ENCODE measurements at regions not wholly inside any gene's neighbourhood (a gene's known extent, or its start where the extent isn't known, plus 50 kb on each side); places are given as distances from the start of the nearest gene placed in this dataset.
"Not testable (repeated sequence)": the region's sequence is repeated elsewhere in the genome, so short reads cannot be mapped to it uniquely, and the experiment has no call there.

DNA sequence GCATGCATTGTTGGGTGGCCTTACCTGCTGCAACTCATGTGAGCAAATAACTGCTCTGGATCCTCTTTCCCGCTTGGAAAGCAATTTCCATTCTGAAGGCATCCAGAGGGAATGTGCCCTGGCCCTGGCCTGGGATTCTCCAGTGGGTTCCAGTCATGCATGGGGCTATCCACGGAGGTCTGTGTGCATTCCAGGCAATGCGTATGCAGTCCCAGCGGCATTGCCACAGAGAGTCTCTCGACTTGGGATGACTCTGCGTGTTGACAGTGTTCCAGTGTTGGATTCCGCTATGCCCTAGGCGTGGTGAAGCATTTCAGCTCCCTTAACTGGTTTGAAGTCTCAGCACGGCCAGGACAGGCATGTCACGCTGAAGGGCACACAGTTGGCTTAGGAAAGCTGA is 113.9 kb downstream of the SNRPN start:
- no peak for DNase-seq

- DNase-seq = no peak
Observed at GRCh38 chr15:25070353-25070963, 115.7 kb downstream of the SNRPN start.

GRCh38 chr15:25072857-25073476 is 118.2 kb downstream of the SNRPN start:
- no peak for DNase-seq

- DNase-seq = no peak
Observed at GRCh38 chr15:25087137-25087536, 132.3 kb downstream of the SNRPN start.

DNA sequence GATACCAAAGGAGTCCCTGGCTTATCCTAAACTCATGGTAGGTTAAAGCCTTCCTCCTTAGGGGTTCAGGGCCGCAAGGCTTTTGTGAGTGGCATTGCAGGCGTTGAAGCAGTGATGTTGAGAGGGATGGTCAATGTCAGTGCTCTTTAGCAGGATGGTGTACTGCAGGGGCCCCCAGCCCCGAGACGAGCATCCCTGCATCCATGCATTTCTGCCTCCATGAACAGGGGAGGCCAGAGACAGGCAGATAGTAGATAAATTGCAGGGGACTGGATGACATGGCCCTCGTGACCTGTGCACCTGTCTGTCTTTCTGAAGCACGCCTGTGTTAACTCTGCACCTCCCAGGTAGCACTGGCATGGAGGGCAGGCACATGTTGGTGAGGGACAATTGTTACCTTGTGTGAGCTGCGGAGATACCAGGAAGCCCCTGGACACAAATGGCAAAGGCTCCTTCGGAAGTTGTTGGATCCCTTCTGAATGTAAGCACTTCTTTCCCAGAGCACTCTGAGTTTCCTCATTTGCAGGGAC is 133.5 kb downstream of the SNRPN start:
- DNase-seq = no peak

DNA sequence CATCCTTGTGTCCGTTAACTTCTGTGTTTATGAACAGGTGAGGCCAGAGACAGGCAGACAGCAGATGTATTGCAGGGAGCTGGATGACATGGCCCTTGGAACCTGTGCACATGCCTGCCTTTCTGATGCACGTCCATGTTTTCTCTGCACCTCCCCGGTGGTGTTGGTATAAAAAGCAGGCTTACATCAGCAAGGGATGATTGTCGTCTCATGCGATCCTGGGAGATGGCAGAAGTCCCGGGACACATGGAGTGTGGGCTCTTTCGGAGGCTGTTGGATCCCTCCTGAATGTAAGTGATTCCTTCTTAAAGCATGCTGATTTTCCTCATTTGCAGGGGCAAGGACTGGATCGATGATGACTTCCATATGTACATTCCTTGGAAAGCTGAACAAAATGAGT is 134.8 kb downstream of the SNRPN start:
- DNase-seq = no peak

- no peak for DNase-seq
Observed at GRCh38 chr15:25090073-25090733, 135.4 kb downstream of the SNRPN start.

DNA sequence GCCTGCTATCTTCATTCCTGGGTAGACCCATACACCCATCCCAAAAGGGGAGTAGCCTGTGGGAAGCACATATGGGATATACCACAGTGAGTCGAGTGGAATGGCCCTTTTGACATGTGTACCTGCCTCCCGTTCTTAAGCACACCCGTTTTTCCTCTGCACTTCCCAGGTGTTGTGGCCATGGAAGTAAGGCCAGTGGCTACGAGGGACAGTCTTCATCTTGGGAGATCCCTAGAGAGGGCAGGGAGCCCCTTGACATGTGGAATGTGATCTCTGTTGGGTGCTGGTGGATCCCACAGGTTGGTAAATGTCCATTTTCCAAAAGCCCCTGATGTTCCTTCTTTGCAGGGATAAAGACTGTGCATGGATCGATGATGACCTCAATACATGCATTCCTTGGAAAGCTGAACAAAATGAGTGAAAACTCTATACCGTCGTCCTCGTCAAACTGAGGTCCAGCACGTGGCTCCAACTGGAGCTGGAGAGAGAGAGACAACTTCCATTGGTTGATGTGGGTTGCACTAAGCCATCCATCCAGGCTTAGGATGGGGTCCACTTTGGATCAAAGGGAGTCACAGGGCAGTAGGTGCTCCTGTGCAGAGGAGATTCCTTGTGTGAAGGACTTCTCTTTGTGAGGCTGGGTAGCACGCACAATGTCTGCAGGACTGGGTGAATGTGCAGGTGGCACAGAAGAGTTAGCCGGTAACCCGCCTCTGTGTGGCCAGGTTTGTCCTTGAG is 136.8 kb downstream of the SNRPN start:
- DNase-seq = no peak

DNA sequence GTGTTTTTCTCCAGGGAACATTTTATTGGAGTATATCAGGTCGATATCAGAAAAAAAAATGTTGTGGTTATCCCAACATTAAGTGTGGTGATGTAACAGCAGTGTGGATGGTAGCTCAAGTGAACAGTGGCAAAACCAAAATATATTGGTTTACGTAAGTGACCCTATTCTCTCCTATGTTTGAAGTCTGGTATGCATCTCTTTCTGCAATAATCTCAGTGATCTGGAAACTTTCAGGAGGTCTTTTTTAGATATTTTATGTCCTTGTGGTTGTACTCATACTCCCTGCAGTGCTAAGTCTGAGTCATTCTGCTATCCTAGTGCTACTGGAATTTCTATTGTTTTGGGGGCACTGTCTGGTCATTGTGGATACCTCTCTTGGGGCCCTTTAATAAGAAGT is 137.9 kb downstream of the SNRPN start:
- no peak for DNase-seq

GRCh38 chr15:25093455-25094029 is 138.8 kb downstream of the SNRPN start:
- DNase-seq = no peak

DNA sequence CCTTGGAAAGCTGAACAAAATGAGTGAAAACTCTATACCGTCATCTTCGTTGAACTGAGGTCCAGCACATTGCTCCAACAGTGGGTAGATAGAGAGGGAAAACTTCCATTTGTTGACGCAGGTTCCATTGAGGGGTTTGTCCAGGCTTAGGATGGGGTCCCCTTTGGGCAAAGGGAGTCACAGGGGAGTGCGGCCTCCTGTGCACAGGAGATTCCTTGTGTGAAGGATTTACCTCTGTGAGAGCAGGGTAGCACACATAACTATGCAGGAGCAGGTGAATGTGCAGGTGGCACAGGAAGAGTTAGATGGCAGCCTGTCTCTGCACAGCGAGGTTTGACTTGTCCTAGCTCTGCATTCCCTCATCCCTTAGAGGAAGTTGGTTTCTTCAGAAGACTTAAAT is 139.3 kb downstream of the SNRPN start:
- DNase-seq = no peak

DNA sequence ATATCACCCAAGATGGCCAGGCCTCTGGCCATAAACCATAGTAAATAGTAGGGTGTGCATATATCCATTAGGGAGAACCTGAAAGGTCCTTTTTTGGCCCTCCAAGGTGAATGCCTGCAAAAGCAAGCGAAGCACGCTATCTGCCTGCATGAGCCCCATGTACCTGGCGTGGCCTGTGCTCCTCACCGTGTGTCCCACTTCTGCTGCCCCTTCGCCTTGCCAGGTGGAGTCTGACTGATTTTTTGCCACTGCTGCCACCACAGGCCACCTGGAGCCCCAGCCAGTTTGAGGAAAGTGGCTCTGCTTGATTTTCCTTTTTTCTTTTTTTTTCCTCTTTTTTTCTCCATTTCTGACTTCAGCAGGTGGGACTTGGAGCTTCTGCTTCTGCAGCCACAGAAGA is 139.7 kb downstream of the SNRPN start:
- no peak for DNase-seq

DNA sequence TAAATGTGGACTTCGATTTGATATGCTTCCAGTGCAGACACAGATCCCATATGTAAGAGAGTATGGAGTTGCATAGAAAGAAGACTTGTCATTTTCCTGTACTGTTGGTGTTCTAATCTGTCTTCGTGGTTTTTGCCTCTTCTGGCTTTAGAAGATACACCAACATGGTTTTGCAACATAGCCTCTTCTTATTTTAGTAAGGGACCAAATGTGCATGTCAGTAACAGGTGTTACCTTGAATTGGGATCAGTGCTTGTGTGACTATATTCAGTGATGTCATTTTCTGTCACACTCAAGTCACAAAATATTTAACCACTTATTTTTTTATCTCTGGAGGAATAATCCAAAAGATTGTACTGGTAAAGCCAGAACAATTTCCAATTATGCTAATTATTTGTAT is 140.4 kb downstream of the SNRPN start:
- DNase-seq = no peak

DNA sequence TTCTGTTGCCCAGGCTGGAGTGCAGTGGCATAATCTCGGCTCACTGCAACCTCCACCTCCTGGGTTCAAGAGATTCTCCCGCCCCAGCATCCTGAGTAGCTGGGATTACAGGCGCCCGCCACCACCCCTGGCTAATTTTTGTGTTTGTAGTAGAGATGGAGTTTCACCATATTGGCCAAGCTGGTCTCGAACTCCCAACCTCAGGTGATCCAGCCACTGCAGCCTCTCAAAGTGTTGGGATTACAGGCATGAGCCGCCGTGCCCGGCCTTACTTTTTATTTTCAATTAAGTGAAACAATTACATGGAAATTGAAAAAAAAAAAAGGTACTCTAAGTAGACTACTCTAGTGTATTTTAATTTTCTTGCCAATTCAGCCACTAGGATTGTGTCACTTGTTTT is 145.2 kb downstream of the SNRPN start:
- DNase-seq = not testable (repeated sequence)

DNA sequence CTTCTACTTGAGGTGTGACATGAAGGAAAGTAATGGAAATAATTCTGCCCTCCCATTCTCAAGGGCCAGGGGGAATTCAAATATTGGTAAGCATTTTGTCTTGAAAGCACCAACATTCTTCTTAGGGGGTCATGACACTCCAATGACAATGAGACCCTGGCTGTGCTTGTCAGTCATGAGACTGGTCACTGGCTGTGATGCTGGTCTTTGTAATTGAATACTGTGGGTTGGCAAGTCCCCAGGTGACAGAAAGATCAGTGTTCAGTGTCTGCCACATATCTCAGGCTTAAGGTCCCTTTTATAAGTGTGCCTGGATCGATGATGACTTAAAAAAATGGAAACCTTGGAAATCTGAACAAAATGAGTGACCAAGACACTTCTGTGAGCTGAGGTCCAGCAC is 151.4 kb downstream of the SNRPN start:
- no peak for DNase-seq

- DNase-seq = no peak
Observed at GRCh38 chr15:25133804-25134203, 179.0 kb downstream of the SNRPN start.

DNA sequence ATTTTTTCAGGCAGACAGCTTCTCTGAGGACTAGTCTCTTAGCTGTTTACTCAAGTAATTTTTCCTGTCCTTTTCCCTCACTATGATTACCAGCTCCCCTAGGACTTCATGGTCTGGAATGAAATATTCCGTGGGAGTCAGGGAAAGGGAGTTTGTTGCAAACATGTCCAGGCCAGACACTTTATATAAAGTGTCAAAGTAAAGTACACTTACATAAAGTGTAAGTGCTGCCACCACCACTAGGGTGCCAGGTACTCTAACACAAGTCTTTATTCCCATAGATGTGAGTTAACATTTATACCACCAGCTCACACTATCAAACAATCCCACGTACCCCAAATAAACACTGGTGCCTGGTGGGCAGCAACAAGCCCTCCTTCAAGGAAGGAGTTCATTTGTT is 179.8 kb downstream of the SNRPN start:
- DNase-seq = no peak

GRCh38 chr15:25136119-25136518 is 181.3 kb downstream of the SNRPN start:
- DNase-seq = no peak

GRCh38 chr15:25137013-25137412 is 182.2 kb downstream of the SNRPN start:
- no peak for DNase-seq

DNA sequence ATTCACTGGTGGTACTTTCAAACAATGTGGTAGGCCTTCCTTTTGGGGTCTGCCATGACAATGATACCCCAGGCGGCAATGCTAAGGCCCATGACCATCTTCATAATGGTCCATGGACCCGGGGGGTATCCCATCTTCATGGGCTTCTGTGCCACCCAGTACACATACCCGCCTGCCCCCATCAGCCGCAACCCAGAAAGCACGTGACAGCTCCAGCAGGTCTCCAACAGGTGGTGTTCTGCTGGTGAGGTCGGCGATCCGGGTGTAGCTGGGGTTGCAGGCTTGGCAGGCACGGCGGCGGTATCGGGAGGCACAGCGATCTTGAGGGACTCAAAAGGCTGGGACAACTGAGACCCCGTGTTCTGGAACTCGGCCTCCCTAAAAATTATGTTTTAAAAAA is 214.5 kb downstream of the SNRPN start:
- DNase-seq = no peak

- DNase-seq = no peak
Observed at GRCh38 chr15:25170113-25170731, 215.4 kb downstream of the SNRPN start.

GRCh38 chr15:25170781-25171110 is 216.0 kb downstream of the SNRPN start:
- no peak for DNase-seq

Measured in activated CD4-positive, alpha-beta T cell treated with anti-CD3 and anti-CD28 coated beads, Interleukin-2, amount 50 U/mL, for 48 hours (primary cell).